HUDEP-2 (cell line): ENCODE measurements at regions not wholly inside any gene's neighbourhood (a gene's known extent, or its start where the extent isn't known, plus 50 kb on each side); places are given as distances from the start of the nearest gene placed in this dataset.

Experiments used
- DNase-seq, 76 experiments: peaks; one replicate each; lab custom pipeline; 2025; ENCODE audit not compliant: unreplicated experiment in 76 of 76; lab: John Stamatoyannopoulos, UW

DNA sequence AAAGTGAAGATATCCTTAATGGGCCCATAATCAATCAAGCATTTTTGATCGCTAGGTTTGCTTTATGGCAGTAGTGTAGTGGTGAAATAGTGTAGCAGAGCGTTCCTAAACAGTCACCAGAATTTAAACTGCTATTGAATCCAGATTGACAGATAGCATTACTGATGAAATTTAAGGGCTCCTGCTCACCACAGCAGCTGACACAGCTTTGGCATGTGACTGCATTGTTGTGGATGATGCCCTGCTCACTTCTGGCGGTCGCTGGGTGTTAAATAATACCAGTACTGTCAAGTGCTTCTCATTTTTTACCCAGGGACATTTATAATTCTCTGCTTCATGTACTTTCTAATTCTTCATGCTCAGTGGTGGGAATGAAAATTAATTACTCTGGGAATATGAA lies 102.0 kb upstream of the ARHGAP24 start:
- no peak for DNase-seq

GRCh38 chr4:85376285-85376684 lies 98.7 kb upstream of the ARHGAP24 start:
- no peak for DNase-seq

- DNase-seq: no peak
Observed at GRCh38 chr4:85381968-85382367, 93.0 kb upstream of the ARHGAP24 start.

GRCh38 chr4:85391071-85391470 lies 83.9 kb upstream of the ARHGAP24 start:
- no peak for DNase-seq

- DNase-seq: no peak
Observed at GRCh38 chr4:85391589-85392410, 83.2 kb upstream of the ARHGAP24 start.

GRCh38 chr4:85393201-85393600 lies 81.7 kb upstream of the ARHGAP24 start:
- no peak for DNase-seq

DNA sequence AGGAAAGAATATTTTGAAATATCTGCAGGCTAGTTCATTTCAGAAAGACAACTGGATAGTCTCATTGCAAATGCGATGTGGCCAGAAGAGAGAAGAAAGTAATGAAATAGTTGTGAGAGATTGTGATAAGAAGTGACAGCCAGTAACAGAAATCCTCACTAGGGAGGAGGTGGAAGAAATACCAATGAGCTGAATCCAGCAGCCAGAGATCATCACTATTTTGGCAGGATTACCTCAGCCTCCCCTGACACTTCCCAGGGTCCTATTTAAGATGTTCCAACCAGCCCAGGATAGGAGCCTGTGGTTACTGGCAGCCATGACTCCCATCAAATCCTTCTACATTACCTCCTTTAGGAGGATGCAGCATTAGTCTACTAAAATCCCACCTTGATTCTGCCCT lies 76.7 kb upstream of the ARHGAP24 start:
- no peak for DNase-seq

GRCh38 chr4:85399270-85399669 lies 75.7 kb upstream of the ARHGAP24 start:
- no peak for DNase-seq

GRCh38 chr4:85402371-85402770 lies 72.6 kb upstream of the ARHGAP24 start:
- no peak for DNase-seq

DNA sequence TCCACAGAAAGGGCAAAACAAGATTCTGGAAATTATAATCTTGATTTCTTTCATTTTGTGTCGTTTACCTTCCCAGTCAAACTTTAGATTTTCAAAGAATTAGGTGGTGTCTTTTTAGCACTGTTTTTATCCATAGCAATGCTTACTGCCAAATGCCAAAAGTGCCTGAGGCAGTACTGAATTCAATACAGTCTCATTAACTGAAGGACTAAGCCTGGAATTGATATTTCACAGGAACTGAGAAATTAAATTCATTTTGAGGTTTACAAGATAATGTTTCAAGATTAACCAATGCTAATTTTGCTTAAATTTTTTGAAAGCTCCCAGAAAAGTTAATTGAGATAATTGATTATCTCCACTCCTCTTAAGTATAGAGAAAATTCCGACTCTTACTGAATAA lies 68.8 kb upstream of the ARHGAP24 start:
- no peak for DNase-seq

DNA sequence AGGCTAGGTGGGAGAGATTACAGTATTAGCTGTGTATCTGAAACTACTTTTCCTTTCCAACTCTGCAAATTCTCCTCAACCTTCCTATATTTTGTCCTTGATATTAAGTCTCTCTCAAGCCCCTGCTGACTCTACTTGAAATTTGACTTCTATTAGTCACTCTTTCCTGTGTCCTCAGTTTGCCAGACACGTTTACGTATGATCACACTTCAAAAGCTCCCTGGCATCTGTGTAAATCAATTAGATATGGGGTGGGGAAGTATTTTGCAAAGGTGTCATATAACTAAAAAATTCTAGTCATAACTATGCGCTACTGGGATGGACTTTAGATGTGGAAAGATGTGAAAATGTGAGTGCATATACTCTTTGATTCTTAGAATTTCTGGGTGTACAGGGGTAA lies 67.4 kb upstream of the ARHGAP24 start:
- no peak for DNase-seq

DNA sequence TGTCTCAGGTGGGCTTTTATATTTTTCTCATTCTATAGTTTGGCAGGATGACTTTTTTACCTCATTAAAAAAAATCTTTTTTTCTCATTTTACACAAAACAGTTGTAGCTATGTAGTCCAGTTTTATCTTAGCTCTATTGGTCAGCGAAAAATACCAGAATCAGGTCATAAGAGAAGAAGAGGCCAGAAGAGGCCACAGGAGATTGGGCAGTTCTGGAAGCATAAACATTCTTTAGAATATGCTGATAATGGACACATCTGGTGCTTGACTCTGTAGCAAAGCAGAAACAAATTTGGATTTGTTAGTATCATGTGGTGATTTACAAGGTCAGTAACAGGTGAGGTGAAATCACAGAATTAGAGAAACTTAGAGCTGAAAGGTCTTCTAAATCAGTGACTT lies 66.6 kb upstream of the ARHGAP24 start:
- no peak for DNase-seq

GRCh38 chr4:85409251-85409650 lies 65.7 kb upstream of the ARHGAP24 start:
- DNase-seq: no peak

- DNase-seq: no peak
Observed at GRCh38 chr4:85411386-85411785, 63.6 kb upstream of the ARHGAP24 start.

DNA sequence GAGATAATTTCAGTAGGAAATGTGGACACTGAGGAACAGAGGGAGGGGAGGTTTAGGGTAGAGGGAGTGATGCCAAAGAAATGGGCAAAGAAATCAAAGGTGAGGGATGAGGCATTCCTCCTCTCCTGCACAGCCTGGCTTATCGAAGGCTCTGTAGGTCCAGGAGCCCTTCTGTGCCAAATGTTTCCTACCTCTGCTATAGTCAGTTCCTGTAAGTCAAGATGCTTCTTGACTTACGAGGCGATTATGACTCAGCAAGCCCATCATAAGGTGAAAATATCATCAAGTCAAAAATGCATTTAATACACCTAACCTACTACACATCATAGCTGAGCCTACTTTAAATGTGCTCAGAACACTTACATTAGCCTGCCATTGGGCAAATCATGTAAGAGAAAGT lies 60.0 kb upstream of the ARHGAP24 start:
- no peak for DNase-seq

DNA sequence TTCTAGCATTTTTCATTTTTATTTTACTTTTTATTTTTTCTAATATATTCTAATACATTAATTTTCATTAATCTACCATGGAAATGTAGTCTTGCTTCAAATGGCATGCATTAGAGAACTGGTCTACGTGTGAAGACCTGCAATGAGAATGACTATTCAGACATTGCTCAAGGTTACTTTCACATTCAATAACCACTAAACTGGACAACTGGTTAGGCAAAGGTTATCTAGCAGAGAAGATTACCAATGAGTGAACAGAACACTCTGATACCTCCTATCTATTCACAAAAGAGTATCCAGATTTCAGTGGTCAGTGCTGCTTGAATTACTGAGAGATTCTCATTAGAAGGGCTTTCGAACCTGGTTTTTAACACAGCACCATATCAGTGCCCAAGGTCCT lies 58.9 kb upstream of the ARHGAP24 start:
- no peak for DNase-seq

DNA sequence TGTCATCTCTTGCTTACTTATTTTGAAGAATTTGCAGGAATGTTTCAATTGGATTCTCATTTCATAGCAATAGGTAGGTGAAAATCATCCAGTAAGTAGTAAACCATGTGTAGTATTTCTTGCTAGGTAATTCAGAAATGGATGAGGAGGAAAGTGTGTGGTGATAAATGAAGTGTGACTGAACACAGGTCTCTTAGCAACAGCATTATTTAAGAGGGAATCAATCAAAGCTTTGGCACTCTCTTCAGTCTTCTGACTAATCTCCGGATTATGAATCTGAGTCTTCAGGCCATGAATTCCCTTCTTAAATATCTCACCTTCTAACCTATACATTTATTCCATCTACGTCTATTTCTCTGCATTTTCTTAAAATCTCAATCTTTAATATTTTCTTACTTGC lies 55.8 kb upstream of the ARHGAP24 start:
- no peak for DNase-seq

DNA sequence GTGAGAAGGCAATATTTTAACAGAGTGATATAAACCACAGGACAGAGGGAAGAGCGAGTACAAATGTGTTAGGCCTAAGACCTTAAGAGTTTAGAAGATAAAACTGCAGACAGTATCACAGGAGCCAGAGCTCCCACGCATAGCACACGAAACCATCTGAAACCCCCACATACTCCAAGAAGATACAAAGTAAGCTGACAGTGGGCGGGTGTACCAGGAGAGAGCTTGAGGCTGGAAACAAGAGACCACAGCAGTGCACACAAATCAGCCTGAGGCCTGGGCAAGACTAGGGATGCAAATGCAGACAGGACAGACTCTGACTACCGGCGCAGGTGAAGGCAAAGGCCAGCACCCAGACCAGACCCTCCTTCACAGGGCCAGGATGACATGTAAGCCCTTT lies 54.1 kb upstream of the ARHGAP24 start:
- no peak for DNase-seq

DNA sequence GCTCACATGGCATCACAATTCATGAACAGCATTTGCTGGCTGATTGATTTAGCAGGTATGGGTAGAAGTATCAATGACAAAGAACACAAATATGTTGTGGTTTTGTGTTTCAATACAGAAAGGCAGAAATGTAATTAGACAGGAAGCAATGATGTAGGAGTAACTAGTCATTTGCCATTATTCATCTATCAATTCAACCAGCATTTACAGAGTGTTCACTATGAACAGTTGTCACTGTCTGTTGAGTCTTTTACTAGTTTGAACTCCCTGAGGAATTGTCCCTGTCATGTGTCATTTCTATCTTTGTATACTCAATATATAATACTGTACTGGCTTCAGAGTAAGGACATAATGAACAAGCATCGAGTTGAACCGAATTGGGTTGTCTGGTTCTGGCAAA lies 51.5 kb upstream of the ARHGAP24 start:
- no peak for DNase-seq
